HG03175 (cell line): ENCODE measurements at regions not wholly inside any gene's neighbourhood (a gene's known extent, or its start where the extent isn't known, plus 50 kb on each side); places are given as distances from the start of the nearest gene placed in this dataset.
"Not testable (repeated sequence)": the region's sequence is repeated elsewhere in the genome, so short reads cannot be mapped to it uniquely, and the experiment has no call there.

Experiments used
- ATAC-seq: cut with Tn5 transposase; IDR thresholded peaks from one replicate; pipeline ENCODE4 v1.9.1; 2021; ENCODE audit warnings: mild to moderate bottlenecking, moderate library complexity; ENCODE audit not compliant: unreplicated experiment

DNA sequence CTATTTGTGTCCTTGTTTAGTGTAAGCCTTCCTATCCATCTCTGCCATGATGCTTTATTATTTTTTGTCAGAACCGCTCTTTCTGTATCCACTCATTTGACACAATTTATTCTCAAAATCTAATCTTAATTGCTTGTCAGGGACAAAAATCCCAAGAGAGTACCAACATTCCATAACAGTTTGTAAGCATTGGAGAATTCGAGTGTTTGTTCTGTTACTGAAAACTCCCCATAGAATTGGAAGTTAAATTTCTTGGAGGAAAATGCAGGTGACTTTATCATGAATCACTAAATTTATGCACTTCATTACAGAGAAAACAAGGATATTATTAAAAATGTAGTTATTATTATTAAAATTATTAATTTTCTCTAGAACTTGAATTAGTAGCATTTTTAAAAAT, 1986.1 kb downstream of the ARAP2 start:
- ATAC-seq = no peak

DNA sequence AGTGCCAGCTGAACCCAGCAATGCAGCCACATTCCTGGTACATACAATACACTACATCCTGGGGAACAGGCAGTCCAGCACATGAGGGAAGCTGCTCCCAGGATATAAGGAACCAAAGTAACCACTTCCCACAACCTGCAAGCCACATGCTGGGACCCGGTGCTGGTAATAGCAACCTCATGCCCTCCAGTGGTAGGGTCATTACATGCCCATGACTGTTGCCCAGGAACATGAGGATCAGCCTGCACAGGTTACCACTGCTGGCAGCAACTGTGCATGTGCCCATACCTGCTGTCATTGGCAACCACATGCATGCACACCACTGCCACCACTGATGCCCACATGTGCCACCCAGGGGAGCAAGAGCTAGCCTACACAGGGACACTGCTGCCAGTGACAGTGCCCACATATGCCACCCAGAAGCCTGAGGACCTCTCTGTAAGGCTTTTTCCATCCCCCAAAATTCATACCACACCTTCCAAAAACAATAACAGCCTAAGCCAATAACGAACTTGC, 1982.5 kb downstream of the ARAP2 start:
- ATAC-seq = no peak

DNA sequence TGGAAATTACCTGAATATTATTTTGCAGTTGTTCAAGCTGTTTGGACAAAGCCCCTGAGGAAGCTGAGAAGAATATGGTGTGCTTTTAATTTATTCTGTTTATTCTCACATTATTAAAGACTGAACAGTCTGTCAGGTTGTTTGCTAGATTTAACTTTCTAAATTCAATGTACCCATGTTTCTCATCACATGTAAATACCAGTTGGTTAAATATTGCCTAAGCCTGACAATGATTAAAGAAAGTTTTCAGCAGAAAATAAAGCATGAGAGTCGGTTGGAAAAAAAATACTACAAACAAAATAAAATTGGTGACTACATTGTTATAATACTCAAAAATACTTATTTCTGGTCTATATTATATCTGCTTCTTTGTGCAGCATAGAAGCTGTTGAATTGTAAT, 1974.7 kb downstream of the ARAP2 start:
- ATAC-seq = no peak

DNA sequence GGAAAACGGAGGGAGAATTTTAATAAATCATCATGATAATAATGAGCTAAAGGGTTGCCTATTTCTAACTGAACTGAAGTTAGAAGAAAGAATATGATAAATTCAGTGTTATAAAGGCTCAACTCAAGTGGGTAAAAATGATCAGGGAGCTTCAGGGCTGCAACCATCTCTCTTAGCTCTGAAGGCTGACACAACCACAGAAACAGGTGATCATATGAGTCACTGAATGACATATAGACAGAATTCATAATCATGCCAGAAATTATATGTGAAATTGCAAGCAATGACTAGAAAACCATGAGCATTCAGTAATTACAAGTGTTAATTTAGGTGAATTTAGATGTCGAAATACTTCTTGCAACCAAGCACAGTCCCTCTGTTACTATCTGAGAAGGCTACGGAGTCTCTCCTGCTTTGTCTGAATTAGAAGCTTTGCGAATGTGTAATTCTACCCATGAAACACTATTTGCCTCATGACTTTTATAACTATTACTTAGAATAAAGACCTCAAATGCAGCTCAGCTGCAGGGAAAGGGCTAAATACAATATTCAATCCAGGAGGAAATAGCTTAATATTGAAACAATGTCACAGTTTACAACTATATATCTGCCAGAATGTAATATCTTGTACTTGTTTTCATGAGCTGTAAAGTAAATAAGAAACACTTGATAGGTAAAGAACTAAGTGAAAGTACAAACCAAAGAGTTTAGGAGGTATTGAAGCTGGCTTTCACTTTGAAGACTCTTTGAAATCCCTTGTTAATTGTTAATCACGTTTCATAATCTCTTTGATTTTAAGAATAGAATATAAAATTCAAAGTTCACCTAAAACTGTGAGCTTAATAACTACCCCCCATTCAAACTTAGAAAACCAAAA, 1972.6 kb downstream of the ARAP2 start:
- no peak for ATAC-seq

DNA sequence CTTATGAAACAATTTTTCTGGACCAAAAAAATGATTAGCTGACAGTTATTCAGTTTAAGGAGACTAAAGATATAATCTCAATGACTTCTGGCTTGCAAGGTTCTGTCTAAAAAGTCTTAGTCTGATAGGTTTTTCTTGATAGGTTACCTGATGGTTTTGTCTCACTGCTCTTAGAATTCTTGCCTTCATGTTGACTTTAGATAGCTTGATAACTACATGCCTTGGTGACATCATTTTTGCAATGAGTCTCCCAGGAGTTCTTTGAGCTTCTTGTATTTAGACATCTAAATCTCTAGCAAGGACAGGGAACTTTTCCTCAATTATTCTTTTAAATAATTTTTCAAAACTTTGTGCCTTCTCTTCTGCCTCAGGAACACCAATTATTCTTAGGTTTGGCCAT, 1965.3 kb downstream of the ARAP2 start:
- ATAC-seq = no peak

DNA sequence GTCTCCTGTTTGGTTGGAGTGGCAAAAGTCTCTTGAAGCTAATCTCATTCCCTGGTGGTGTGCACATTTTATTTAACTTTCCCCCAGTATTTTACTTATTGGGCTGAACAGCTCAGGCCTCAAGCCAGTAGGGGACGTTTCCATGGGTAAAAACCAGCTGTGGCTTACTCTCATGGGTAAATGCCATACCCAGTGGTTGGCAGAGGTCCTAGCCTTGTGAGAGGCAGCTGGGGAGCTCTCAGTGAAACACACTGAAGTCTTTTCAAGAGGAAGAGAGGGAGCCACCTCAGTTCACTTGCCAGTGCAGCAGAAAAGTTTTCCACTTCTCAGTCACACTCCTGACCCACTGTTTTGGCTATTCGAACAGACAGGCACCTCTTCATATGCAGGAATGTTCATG, 1964.2 kb downstream of the ARAP2 start:
- ATAC-seq = no peak

DNA sequence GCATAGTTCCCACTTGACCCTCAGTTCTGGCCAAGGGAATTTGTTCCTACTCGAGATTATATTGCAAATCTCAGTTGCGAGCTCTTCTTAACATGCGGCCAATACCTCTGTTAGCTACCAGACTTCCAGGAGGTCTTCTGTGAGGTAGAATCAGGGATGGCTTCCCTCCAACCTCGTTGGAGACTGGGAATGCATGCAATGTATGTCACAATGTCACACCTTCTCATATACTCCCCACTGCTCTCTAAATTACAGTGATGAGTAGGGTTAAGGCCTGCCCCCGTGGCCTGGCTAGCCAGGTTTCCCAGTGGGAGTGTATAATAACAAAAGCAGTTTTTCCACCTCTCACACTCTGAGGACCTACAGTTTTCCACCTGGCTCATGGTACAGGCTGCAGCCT, 1962.5 kb downstream of the ARAP2 start:
- ATAC-seq = no peak

DNA sequence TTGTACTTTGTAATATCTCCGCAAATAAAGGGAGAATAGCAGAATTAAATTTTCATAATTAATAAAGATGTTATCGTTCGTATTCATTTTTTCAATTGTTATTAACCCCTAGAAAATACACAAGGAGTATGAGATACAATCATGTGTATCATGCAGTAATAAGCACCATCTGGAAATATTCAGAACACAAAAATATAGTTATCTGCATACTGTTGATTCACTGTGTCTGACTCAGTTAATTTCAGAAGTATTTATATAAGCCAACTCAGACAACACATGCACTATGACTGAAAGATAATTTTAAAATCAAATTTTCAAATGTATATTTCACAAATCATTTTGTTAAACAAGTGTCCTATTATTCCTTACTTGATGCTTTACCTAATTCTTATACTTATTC, 1954.8 kb downstream of the ARAP2 start:
- ATAC-seq = no peak

DNA sequence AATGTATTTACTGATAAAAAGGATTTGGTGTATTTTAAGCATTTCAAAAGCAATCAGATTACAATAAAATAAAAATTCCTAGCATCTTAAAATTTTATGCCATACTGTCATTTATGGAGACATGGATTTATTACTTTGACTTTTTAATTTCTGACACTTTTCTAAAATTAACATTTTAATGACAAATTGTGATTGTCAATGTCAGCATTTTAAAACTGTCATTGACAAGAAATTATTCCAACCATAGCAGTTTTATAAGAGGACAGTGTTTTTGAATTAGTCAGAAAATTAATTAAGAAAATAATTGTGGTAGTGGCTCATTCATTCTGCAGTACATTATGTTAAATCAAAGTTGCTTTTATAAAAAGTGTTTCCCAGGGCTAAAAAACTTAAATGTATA, 1954.4 kb downstream of the ARAP2 start:
- ATAC-seq = no peak

DNA sequence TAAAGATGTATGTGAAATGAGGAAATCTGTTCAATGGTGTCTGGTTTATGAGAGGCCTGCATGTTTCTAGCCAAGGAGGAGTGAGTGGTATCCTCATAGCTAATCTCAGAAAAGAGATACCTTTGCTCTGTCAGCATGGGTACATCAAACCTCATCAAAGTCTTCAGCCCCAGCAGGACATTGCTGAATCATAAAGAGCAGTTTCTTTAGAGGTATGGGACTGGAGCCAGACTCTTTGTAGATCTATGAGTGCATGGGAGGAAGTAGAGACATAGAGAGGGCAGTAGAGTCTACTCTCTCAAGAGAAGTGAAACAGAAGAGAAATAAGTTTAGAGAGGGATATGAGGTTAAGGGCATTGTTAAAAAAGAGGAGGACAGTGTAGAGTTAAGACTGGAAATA, 1950.9 kb downstream of the ARAP2 start:
- ATAC-seq = no peak

DNA sequence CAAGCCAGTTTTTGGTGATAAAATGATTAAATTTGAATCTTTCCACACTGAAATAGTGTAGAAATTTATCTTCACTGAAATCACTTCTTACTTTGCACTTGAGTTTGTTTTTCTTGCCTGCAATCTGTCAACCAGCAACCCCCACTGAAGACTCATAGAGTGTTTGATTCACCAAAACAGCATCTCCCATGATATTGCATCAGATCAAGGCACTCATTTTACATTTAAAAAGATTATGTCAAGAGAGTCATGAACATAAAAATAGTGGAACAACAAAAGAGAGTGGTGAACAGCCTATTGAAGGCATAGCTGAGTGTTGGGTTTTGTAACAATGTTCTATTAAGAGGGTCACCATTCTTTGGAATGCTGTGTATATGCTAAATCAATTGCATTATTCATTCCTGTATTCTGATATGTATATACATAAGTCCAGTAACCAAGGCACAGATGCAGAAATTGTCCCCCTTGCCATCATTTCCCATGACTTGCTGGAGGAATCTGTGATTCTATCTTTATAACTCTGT, 1934.9 kb downstream of the ARAP2 start:
- no peak for ATAC-seq

DNA sequence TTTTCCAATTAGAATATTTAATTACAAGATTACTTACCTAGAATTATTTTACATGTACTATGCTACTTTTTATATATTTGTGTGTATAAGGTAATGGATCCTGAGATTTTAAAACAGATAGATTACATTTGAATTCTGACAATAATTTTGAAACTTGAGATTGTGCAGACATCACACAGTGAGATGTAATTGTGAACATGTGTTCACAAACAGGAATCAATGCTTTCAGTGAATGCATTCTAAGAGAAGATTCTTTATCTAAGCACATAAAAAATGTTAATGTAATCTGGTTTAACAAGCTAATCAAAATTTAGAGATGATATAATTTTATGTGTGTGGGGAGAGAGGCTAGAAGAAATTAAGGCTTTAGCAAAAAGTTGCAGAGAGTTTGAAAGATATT, 1925.5 kb downstream of the ARAP2 start:
- ATAC-seq = no peak

DNA sequence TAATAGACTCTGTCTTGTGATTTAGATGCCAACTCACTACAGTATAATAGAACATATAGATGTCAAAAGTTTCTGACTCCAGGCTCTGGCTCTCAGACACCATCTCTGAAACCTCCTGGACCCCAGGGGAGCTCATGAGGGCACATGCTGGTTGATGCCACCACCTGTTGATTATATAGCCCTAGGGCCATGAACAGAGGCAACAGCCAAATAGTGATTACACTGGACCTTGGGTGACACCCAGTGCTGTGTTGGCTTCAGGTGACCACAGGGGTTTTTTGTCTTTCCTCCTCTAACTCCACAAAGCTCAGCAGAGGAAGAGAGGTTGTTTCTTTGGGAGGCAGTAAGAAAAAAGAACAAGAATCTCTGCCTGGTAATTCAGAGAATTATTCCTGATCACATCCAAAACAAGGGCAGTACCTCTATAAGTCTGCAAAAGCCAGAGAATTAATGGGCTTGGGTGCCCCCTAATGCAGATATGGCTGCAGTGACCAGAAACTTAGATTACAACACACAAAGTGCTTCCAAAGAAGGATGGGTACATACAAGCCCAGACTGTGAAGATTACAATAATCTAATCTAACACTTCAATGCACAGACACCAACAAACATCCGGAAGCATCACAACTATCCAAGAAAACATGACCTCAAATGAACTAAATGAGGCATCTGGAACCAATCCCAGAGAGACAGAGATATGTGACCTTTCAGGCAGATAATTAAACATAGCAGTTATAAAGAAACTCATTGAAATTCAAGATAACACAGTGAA, 1920.6 kb downstream of the ARAP2 start:
- no peak for ATAC-seq

DNA sequence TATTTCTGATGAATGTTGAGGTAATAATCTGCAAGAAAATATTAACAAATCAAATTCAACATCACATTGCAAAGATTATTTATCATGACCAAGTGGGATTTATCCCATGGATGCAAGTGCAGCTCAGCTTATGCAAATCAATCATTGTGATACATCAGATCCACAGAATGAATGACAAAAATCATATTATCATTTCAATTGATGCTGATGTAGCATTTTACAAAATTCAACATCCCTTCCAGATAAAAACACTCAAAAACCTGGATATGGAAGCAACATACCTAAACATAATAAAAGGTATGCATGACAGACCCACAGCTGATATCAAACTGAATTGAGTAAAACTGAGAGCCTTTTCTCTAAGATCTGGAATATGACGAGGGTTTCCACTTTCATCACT, 1915.4 kb downstream of the ARAP2 start:
- ATAC-seq = no peak

DNA sequence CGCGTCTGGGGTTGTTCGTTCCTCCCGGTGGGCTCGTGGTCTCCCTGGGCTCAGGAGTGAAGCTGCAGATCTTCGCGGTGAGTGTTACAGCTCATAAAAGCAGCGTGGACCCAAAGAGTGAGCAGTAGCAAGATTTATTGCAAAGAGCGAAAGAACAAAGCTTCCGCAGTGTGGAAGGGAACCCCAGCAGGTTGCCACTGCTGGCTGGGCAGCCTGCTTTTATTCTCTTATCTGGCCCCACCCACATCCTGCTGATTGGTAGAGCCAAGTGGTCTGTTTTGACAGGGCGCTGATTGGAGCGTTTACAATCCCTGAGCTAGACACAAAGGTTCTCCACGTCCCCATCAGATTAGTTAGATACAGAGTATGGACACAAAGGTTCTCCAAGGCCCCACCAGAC, 1909.2 kb downstream of the ARAP2 start:
- not testable (repeated sequence) for ATAC-seq

DNA sequence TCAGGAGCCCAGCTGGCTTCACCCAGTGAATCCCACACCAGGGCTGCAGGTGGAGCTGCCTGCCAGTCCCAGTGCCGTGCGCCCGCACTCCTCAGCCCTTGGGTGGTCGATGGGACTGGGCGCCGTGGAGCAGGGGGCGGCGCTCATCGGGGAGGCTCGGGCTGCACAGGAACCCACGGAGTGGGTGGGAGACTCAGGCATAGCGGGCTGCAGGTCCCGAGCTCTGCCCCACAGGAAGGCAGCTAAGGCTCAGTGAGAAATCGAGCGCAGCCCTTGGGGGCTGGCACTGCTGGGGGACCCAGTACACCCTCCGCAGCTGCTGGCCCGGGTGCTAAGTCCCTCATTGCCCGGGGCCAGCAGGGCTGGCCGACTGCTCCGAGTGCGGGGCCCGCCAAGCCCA, 1908.8 kb downstream of the ARAP2 start:
- ATAC-seq = not testable (repeated sequence)

DNA sequence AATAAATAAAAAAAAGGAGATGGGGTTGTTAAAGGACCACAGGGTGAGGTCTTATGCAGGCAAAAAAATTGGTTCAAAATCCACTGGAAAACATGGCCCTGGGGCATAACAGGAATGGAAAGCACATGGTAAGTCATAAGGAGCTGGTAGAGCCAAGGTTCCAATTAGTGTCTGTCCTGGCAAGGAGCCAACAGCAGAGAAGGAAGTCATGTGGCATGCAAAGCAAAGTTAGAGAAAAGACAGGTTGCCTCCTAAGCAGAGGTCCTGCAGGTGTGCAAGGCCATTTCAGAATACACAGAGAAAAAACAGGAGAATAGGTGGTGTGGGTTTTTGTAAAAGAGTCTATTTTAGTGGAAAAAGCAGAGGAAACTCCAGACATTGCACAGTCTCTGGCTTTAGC, 1881.7 kb downstream of the ARAP2 start:
- no peak for ATAC-seq

DNA sequence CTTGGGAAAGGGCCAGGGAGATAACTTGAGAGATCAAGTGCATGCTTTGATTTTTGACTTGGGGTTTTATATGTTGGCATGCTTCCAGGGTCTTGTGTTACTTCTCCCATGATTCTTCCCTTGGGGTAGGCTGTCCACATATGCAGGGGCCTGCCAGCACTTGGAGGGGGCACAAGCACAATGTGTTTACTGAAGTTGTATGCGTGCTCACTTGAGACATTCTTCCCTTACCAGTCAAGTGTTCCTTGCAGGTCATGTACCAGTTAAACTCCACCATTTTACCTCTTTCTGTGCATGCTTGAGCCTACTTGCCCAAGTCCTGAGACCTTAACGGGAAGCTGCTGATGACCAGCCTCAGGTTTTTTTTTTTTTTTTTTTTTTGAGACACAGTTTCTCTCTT, 1880.5 kb downstream of the ARAP2 start:
- no peak for ATAC-seq

DNA sequence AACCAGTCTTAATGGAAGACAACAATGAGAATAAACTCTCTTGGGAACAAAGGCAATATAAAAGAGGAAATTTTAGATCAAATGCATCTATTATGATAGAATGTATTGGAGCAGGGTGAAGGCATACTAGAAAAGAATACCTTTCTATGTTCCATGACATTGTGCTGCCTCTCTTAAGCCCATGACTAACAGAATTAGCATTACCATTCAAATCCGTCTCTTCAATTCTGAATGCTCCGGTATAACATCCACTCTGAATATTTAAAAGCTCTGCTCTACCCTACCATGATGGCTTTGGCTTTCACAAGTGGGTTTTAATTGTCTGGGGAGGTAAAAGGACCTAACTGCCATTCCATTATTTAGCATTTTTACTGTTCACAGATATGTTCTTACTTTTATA, 1878.4 kb downstream of the ARAP2 start:
- ATAC-seq = no peak

DNA sequence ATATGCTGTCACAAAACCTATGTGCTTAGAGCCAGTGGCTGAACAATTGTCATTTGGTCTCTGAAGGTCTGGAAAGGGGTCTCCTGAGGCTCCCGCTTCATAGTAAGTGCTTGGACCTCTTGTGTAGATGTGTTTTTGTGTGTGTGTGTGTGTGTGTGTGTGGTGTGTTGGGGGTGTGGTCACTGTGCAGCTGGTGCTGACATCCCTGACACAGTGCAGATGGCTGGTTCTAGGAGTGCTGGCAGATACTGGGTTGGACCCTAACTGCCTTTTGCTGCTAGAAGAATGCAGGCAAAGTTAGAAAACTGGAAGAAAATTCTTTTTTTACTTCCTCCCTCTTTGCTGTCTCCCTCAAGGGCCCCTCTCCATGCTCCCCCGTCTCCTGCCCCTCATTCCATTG, 1872.6 kb downstream of the ARAP2 start:
- no peak for ATAC-seq

DNA sequence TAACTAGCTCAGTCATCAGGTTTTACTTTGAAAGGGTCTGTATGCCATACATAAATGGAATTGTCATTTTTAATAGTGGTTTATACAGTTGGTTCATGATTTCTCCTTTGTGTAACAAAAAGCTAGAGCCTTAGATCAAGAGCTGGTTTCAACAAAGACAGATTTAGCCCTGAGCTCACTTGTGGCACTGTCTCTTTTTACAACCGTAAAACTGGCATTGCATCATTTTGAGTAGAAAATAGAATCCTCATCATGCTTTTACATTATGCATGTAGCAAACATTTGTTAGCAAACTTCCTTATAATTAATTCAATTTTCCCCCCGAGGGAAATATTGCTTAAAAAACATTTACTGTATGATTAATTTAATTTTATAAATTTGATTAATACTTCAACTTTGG, 1871.5 kb downstream of the ARAP2 start:
- no peak for ATAC-seq

DNA sequence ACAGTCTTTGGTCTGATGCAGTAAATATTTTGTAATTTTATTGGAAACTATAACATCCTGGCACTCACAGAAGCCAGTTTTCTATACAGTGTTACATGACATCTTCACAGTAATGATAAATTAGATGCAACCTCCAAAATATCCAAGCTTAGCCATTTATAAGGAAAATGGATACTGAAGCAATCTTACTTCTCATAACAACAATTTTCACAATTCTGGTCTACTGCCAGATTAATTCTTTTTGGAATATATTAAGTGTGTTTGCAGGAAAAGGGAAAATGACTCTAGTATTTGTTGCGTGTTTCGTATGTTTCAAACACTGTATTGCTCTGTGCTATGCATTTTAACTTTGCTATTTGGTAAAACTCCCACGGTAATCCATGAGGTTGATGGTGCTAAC, 1870.9 kb downstream of the ARAP2 start:
- no peak for ATAC-seq
